Erythroblast (primary cell): ENCODE measurements at regions not wholly inside any gene's neighbourhood (a gene's known extent, or its start where the extent isn't known, plus 50 kb on each side); places are given as distances from the start of the nearest gene placed in this dataset.

Experiments
- GATA1 ChIP-seq: IDR thresholded peaks from 2 replicates; pipeline ENCODE4 v1.6.1; 2011; ENCODE audit warnings: low read depth, mild to moderate bottlenecking, control low read depth, low read length, moderate library complexity
- POLR2A ChIP-seq: IDR thresholded peaks from 2 replicates; pipeline ENCODE4 v1.6.1; 2011; ENCODE audit warnings: mild to moderate bottlenecking, low read length

- TF ChIP-seq POLR2A, result no peak
- no peak for TF ChIP-seq GATA1
Observed at GRCh38 chr2:180474716-180475115, 467.6 kb upstream of the CWC22 start.
